DMS53 treated with DMSO at 0.1 percent for 48 hours (cell line): ENCODE measurements at regions not wholly inside any gene's neighbourhood (a gene's known extent, or its start where the extent isn't known, plus 50 kb on each side); places are given as distances from the start of the nearest gene placed in this dataset.

Experiments
- DNase-seq: peaks from one replicate; lab custom pipeline; 2025; ENCODE audit not compliant: unreplicated experiment; lab: John Stamatoyannopoulos, UW

DNA sequence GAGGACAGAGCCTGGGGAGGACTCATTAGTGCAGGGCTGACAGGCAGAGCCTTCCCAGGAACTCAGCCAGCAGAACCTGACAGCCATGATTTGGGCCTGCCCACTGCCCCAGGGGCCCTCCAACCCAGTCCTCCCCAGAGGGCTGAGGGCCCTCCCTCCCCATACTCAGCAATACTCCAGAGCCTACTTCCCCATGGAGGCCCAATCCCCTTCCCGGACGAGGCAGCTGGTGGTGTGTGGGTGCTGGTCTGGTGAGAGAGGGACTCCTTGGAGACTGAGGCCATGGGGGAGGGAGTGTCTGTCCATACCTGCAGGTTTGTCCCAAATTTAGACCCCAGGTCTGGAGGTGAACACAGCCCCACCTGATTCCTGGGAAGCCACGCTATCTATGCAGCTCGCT is 120.9 kb upstream of the MLN start:
- DNase-seq: no peak

GRCh38 chr6:33923857-33924514 is 120.2 kb upstream of the MLN start:
- no peak for DNase-seq

DNA sequence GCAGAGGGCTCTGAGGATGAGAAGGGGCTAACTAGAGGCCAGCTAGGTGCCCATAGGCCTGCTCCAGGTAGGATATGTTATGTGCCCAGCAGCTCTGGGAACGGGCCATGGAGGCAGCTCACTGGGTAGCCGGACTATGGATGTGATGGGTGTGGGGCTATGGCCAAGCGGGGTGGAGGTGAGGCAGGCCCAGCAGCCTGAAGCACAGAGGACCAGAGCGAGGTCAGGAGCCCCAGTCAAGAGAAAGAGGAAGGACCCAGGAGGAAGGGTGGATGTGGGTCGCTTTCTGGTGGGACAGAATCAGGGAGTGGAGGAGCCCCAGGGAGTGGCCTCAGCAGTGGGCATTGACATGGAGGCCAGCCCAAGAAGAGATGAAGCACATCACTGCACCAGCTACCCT is 117.9 kb upstream of the MLN start:
- DNase-seq: no peak

DNA sequence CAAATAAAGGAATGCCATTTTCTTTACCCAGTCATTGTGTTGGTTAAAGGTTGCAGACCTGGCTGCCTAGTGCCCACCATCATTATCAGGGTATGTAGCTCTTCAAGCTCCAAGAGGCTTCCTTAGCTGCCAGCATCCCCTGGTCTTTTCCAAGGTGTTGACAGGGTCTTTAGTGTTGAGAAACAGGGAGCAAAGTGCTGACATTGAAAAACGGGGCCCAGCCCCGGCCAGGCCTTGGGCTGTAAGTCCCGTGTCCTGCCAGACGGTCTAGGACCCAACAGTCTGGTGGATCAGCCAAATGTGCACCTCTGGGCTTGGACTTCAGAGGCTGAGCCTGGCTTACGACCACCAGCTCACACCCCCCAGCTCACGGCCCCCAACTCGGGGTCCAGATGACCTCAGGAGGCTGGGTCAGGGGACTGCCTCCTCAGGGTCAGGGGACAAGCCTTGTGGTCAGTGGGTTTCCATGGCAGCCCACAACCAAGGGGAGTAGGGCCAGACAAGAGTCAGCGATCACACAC is 114.4 kb upstream of the MLN start:
- DNase-seq: no peak

DNA sequence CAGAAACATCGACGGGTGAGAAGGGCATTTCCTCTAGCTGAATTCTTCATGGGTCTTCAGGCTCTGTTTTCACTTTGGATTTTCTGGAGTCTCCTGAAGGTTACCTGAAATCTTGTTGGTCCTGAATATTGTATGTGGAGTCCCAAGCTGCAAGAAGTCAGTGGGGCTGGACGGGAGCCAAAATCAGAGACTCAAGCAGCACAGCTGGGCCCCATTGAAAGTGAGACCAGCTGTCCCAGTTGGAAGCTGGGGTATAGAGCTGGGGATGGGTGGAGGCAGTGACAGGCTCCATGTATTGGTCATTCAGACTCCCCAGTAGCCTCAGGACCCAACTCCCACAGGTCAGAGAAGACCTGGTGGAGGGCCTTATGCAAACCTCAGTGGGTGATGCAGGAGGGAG is 111.3 kb upstream of the MLN start:
- no peak for DNase-seq

- no peak for DNase-seq
Measured at GRCh38 chr6:33914645-33915044, 110.8 kb upstream of the MLN start.

GRCh38 chr6:33912195-33912594 is 108.4 kb upstream of the MLN start:
- DNase-seq: no peak

DNA sequence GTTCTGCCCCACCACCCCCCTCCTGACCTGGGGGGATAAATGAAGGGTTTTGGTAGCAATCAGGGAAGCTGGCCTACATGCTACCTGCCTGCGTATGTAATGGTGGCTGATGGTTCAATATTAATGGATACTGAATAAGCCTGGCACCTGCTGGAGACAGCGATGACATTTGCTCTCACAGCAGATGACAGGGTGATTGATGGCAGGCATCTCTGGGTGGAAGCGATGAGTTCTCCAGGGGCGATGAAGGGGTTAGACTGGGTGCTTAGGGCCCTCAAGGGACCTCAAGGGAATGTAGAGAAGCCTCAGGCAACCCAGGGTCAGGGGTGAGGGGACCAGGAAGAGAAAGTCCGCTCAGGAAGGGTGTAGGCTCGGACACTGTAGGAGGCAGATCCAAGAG is 107.7 kb upstream of the MLN start:
- DNase-seq: no peak

- DNase-seq: no peak
Measured at GRCh38 chr6:33910594-33910993, 106.8 kb upstream of the MLN start.

- no peak for DNase-seq
Measured at GRCh38 chr6:33909737-33910136, 105.9 kb upstream of the MLN start.

DNA sequence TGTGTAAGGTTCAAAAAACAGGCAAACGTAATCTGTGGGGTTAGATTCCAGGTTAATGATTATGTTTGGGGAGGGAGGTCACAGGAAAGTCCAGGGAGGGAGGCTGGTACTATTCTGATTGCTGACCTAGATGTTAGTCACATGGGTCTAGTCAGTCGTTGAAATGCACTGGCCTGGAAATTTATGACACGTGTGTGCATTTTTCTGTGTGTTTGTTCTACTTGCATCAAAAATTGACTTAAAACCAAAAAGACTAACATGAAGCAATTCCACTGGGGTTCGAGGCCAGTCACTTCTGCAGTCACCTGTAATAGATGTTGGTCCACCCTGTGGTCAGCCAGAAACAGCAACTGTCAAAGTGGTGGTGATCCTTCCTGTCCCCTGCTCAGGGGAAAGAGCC is 104.2 kb upstream of the MLN start:
- no peak for DNase-seq

DNA sequence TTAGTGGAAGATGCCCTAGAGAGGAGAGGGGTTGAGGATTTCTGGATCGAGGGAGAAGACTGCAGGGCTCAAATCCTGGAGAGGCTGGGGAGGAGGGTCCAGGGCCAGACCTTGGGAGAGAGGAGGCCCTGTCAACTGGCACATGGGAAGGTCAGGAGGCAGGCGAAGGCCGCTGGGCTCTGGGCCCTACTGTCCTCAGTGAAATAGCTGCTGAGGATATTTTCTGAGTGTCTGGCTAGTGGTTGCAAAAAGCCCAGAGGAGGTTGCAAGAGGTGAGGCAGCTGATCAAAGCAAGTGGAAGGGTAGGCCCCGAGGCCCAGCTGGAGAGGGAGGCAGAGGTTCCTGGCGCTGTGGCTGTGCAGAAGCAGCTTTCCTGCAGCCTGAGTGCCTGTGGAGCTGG is 103.4 kb upstream of the MLN start:
- DNase-seq: no peak

GRCh38 chr6:33906439-33906838 is 102.6 kb upstream of the MLN start:
- no peak for DNase-seq

DNA sequence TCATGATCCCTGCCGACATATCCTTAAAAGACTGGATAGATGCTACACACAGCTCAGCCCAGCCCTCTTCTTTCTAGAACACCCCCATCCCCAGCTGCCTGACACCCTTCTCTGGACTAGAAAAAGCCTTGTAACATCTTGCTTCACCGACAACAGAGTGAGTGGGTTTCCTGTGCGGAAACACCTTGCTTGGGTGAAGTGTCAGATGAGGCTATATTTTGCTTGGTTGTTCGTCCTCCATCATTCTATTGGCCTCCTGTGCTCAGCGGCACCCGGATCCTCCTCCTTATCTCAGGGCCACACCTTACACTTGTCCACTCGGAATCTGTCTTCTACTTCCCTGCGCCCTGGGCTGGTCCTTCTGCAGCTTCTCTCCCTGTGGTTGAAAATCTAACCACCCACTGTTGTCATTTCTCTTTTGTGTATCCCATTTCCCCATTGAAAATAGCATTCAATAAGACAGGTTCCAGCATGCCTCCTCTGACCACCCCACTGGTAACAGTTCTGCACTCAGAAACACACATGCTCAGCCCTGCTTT is 101.3 kb upstream of the MLN start:
- no peak for DNase-seq

DNA sequence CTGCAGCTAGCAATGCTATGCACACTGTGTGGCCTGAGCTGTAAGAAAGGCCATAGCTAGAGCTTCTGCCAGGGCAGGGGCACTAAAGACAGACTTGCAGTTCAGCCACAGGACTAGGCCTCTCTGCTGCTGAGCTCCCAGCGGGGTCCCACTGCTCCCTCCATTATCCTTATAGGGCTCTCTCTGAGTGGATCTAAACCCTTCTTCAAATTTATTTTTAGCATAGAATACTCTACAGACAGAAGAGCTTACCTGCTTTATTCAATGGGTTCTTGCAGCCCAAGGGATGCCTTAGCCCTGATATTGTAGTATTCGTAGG is 100.9 kb upstream of the MLN start:
- no peak for DNase-seq

- DNase-seq: no peak
Measured at GRCh38 chr6:33904050-33904746, 100.4 kb upstream of the MLN start.

GRCh38 chr6:33903579-33903978 is 99.8 kb upstream of the MLN start:
- no peak for DNase-seq

DNA sequence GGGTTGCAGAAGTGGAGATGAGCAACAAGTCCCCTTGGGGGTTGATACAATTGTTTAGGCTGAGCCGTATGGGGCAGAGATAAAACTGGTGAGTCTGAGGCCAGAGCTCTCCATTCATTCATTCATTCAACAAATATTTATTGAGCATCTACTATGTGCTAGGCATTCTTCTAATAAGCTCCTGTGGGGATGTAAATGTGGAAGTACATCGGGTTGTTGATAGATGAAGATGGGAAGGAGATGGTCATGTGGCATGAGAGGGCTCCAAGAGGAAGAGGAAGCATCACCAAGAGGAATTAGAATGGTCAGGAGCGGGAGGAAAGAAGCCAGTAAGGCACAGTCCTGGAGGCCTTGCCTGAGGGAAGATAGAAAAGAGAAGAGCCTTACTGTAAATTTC is 98.7 kb upstream of the MLN start:
- no peak for DNase-seq

GRCh38 chr6:33901822-33902456 is 98.1 kb upstream of the MLN start:
- DNase-seq: no peak

DNA sequence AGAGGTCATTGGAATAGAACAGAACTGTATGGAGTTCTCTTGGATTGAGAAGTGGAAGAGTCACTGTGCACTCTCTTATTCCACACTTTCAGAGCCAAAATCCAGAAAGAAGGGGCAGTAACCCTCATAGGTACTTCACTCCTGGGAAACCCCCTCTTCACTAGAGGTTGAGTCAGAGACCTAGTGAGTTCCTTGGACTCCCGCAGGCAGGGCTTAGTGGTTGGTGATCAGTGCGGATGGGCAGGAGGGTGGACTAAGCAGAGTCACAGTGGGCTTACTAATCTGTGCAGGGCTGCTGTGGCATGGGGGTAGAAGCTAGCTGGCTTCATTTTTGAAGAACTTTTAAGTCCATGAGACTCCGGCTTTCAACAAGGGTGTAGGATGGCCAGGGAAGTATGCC is 95.0 kb upstream of the MLN start:
- no peak for DNase-seq

- DNase-seq: no peak
Measured at GRCh38 chr6:33897189-33897780, 93.5 kb upstream of the MLN start.
